HG02852 (cell line): ENCODE measurements at regions not wholly inside any gene's neighbourhood (a gene's known extent, or its start where the extent isn't known, plus 50 kb on each side); places are given as distances from the start of the nearest gene placed in this dataset.
"Not testable (repeated sequence)": the region's sequence is repeated elsewhere in the genome, so short reads cannot be mapped to it uniquely, and the experiment has no call there.

ENCODE experiments used
- ATAC-seq: cut with Tn5 transposase; IDR thresholded peaks from one replicate; pipeline ENCODE4 v1.9.1; 2021; ENCODE audit warnings: mild to moderate bottlenecking, moderate library complexity; ENCODE audit not compliant: unreplicated experiment

- no peak for ATAC-seq
These were observed 670.4 kb upstream of the CDH6 start for GRCh38 chr5:30523061-30523460.

GRCh38 chr5:30505014-30505886 is 688.2 kb upstream of the CDH6 start:
- ATAC-seq, result no peak

- no peak for ATAC-seq
These were observed 691.2 kb upstream of the CDH6 start for GRCh38 chr5:30502277-30502676.

- ATAC-seq, result no peak
These were observed 692.4 kb upstream of the CDH6 start for GRCh38 chr5:30501065-30501464.

- ATAC-seq, result no peak
These were observed 693.0 kb upstream of the CDH6 start for GRCh38 chr5:30500513-30500912.

GRCh38 chr5:30499402-30499801 is 694.1 kb upstream of the CDH6 start:
- ATAC-seq, result no peak

GRCh38 chr5:30498972-30499371 is 694.5 kb upstream of the CDH6 start:
- ATAC-seq, result no peak

- not testable (repeated sequence) for ATAC-seq
These were observed 695.0 kb upstream of the CDH6 start for GRCh38 chr5:30498509-30498908.

GRCh38 chr5:30494113-30494512 is 699.4 kb upstream of the CDH6 start:
- ATAC-seq, result not testable (repeated sequence)

- no peak for ATAC-seq
These were observed 714.4 kb upstream of the CDH6 start for GRCh38 chr5:30479104-30479503.

- ATAC-seq, result no peak
These were observed 718.1 kb upstream of the CDH6 start for GRCh38 chr5:30475429-30475828.

GRCh38 chr5:30469691-30470090 is 723.8 kb upstream of the CDH6 start:
- ATAC-seq, result no peak

GRCh38 chr5:30458681-30459080 is 734.8 kb upstream of the CDH6 start:
- no peak for ATAC-seq

GRCh38 chr5:30455484-30455883 is 738.0 kb upstream of the CDH6 start:
- ATAC-seq, result not testable (repeated sequence)

GRCh38 chr5:30453168-30453567 is 740.3 kb upstream of the CDH6 start:
- ATAC-seq, result no peak

- ATAC-seq, result no peak
These were observed 743.3 kb upstream of the CDH6 start for GRCh38 chr5:30450153-30450552.

GRCh38 chr5:30447431-30447830 is 746.1 kb upstream of the CDH6 start:
- ATAC-seq, result no peak

- ATAC-seq, result no peak
These were observed 747.0 kb upstream of the CDH6 start for GRCh38 chr5:30446456-30446855.

- ATAC-seq, result no peak
These were observed 754.7 kb upstream of the CDH6 start for GRCh38 chr5:30438785-30439184.

- ATAC-seq, result no peak
These were observed 756.8 kb upstream of the CDH6 start for GRCh38 chr5:30436691-30437090.

GRCh38 chr5:30428866-30429407 is 764.5 kb upstream of the CDH6 start:
- not testable (repeated sequence) for ATAC-seq

- no peak for ATAC-seq
These were observed 779.4 kb upstream of the CDH6 start for GRCh38 chr5:30414078-30414477.

- ATAC-seq, result no peak
These were observed 779.9 kb upstream of the CDH6 start for GRCh38 chr5:30413540-30413939.
